ENCODE measurements at regions not wholly inside any gene's neighbourhood (a gene's known extent, or its start where the extent isn't known, plus 50 kb on each side); places are given as distances from the start of the nearest gene placed in this dataset.

DNA sequence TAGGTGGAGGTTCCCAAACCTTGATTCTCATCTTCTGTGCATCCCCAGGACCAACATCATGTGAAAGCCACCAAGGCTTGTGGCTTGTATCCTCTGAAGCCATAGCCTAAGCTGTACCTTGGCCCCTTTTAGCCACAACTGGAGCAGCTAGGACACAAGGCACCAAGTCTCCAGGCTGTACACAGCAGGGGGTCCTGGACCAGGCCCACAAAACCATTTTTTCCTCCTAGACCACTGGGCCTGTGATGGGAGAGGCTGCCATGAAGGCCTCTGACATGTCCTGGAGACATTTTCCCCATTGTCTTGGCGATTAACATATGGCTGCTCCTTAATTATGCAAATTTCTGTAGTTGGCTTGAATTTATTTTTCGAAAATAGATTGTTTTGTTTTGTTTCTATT, 114.8 kb upstream of the LAMA2 start:
- ChIA-PET CTCF (no interaction called here), POLR2A (no interaction called here)
- Histone ChIP-seq H3K4me3 (ENCODE audit: low read depth, low read length) (no peak overlapping the region), H3K9me3 (ENCODE audit: control insufficient read depth, insufficient read depth, low read length) (no peaks in the 10 kb centered on the region), H3K27ac (ENCODE audit: low read depth, low read length) (no peak overlapping the region), H3K27me3 (ENCODE audit: control insufficient read depth, insufficient read depth, low read length) (no peaks in the 10 kb centered on the region)
- no peak for TF ChIP-seq CTCF (IDR thresholded peaks at IDR 0.05; ENCODE audit: low read depth, low read length)
- no peak for DNase-seq (ENCODE audit: low read depth, low spot score)

DNA sequence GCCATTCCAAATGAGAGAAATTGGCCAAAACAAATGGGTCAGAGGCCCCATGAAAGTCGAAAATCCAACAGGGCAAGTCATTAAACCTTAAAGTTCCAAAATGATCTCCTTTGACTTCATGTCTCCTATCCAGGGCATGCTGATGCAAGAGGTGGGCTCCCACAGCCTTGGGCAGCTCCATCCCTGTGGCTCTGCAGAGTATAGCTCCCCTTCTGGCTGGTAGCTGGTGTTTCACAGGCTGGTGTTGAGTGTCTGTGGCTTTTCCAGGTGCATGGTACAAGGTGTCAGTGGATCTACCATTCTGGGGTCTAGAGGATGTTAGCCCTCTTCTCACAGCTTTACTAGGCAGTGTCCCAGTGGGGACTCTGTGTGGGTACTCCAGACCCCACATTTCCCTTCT, 115.2 kb upstream of the LAMA2 start:
- H3K4me3 ChIP-seq (ENCODE audit: low read depth, low read length): no peak overlapping the region
- no peak for TF ChIP-seq CTCF (IDR thresholded peaks at IDR 0.05; ENCODE audit: low read depth, low read length)
- no peaks in the 10 kb centered on the region for H3K9me3 ChIP-seq (ENCODE audit: control insufficient read depth, insufficient read depth, low read length)
- H3K27me3 ChIP-seq (ENCODE audit: control insufficient read depth, insufficient read depth, low read length): no peaks in the 10 kb centered on the region
- CTCF ChIA-PET: no interaction called here
- no peak for DNase-seq (ENCODE audit: low read depth, low spot score)
- POLR2A ChIA-PET: no interaction called here
- H3K27ac ChIP-seq (ENCODE audit: low read depth, low read length): no peak overlapping the region

- no peak for DNase-seq (ENCODE audit: low read depth, low spot score)
- Histone ChIP-seq H3K4me3 (ENCODE audit: low read depth, low read length) (no peak overlapping the region), H3K27me3 (ENCODE audit: control insufficient read depth, insufficient read depth, low read length) (no peaks in the 10 kb centered on the region), H3K9me3 (ENCODE audit: control insufficient read depth, insufficient read depth, low read length) (no peaks in the 10 kb centered on the region), H3K27ac (ENCODE audit: low read depth, low read length) (no peak overlapping the region)
- ChIA-PET POLR2A (no interaction called here), CTCF (interaction anchor here (0.6 kb wide), 1 partner anchor 742 kb away, joined by 3 read pairs; no protein-coding TSS in a partner anchor)
- TF ChIP-seq CTCF (IDR thresholded peaks at IDR 0.05; ENCODE audit: low read depth, low read length): no peak
Observed at GRCh38 chr6:128767150-128767549, 115.8 kb upstream of the LAMA2 start.

DNA sequence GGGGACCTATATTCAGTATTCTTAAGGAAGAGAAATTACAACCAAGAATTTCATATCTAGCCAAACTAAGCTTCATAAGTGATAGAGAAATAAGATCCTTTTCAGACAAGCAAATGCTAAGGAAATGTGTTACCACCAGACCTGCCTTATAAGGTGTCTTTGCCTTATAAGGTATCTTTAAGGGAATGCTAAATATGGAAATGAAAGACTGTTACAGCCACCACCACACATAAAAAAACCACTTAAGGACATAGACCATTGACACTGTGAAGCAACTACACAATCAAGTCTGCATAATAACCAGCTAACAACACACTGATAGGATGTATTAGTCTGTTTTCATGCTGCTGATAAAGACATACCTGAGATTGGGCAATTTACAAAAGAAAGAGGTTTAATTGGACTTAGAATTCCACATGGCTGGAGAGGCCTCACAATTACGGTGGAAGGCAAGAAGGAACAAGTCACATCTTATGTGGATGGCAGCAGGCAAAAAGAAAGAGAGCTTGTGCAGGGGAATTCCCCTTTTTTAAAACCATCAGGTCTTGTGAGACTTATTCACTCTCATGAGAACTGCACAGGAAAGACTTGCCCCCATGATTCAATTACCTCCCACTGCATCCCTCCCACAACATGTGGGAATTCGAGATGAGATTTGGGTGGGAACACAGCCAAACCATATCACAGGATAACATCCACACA, 119.2 kb upstream of the LAMA2 start:
- TF ChIP-seq CTCF (IDR thresholded peaks at IDR 0.05; ENCODE audit: low read depth, low read length): no peak
- Histone ChIP-seq H3K9me3 (ENCODE audit: control insufficient read depth, insufficient read depth, low read length) (no peaks in the 10 kb centered on the region), H3K4me3 (ENCODE audit: low read depth, low read length) (no peak overlapping the region), H3K27me3 (ENCODE audit: control insufficient read depth, insufficient read depth, low read length) (no peaks in the 10 kb centered on the region), H3K27ac (ENCODE audit: low read depth, low read length) (no peak overlapping the region)
- DNase-seq (ENCODE audit: low read depth, low spot score): no peak
- ChIA-PET CTCF (no interaction called here), POLR2A (no interaction called here)

- POLR2A ChIA-PET: no interaction called here
- TF ChIP-seq CTCF (IDR thresholded peaks at IDR 0.05; ENCODE audit: low read depth, low read length): no peak
- no peaks in the 10 kb centered on the region for H3K9me3 ChIP-seq (ENCODE audit: control insufficient read depth, insufficient read depth, low read length)
- CTCF ChIA-PET: no interaction called here
- H3K4me3 ChIP-seq (ENCODE audit: low read depth, low read length): no peak overlapping the region
- no peaks in the 10 kb centered on the region for H3K27me3 ChIP-seq (ENCODE audit: control insufficient read depth, insufficient read depth, low read length)
- no peak for DNase-seq (ENCODE audit: low read depth, low spot score)
- no peak overlapping the region for H3K27ac ChIP-seq (ENCODE audit: low read depth, low read length)
Observed at GRCh38 chr6:128759901-128760300, 123.0 kb upstream of the LAMA2 start.

Data from AG04450 (cell line).